ENCODE measurements at regions not wholly inside any gene's neighbourhood (a gene's known extent, or its start where the extent isn't known, plus 50 kb on each side); places are given as distances from the start of the nearest gene placed in this dataset.
A peak's percentile ranks its signal among the peaks of the same experiment; 100 is the strongest.

DNA sequence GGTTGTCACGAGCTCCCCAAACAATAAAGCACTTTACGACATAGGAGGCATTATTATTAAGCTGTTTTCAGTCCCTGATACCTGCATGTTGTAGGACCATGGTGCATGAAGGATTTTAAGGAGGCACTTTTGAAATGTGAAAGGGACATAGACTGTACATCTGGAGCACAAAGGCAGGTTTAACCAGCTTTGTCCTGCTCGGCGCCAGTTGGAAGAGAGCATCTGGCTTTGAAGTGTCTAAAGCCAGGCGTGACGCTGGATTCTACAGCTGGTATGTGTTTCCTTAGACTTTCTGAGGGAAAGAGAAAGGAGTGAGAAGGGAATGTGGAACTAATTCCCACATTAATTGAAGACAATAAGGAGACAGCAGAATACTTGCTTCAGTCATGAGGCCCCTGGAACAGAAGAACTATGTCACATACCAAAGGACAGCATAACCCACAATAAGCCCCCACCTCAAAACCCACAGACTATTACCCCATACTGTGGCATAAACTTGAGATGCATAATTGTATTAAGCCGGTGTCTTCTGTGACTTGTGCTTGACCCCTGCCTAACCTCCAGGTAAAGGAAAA is 381.0 kb upstream of the MEX3C start:
- no peak for DNase-seq (ENCODE audit: low read depth in 2 of 2)

DNA sequence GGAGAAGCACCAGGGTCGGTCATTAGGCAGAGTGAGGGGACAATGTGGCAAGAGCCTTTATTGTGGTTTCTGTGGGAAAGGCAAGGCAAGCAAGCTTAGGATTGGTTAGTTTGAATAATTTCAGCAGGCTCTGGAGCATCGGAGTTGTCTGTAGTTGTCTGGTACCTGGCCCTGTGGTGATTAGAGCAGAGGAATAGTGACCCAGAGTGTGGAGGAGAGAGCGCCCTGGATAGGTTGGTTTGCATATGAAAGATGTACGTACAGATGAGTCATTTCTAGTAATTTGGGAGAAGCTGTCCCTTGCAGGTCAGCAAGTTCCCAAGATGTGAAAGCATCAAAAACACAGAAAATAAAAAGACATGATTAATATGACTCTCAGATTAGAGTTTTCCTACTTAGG is 383.1 kb upstream of the MEX3C start:
- no peak for DNase-seq (ENCODE audit: low read depth in 2 of 2)

DNA sequence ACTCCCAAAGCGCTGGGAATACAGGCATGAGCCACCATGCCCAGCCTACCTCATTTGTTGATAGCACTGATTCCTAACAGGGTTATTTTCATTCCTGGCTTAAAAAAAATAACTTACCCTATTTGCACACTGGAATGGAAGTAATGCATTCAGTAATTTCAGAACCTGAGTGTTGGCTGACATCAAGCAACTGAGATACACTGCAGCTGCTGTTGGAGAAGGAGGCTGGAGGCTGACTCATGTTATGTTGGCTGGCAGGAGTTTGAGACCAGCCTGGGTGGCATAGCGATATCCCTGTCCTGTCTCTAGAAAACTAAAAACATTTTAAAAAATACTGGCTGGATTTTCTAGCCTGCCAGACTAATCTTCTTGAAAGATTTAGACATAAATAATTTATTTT is 385.1 kb upstream of the MEX3C start:
- DNase-seq (ENCODE audit: low read depth in 2 of 2), result no peak

DNA sequence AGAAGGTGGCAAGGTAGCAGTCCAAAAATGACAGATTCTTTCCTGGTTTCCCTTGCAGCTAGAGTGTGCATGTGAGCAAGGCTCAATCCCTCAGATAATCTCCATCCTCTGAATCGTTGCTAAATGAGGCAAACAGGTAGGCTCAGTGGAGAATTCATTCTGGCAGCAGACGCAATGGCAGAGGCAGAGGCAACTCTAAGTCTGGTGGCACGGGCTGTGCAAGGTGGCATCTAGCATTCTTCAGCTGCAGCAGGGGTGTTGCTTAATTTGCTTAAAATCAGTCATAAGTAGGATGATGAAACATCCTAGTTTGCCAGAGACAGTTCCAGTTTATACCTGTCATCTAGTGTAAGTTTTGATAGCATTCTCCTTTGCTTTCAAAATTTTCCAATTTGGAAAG is 391.1 kb upstream of the MEX3C start:
- DNase-seq (ENCODE audit: low read depth in 2 of 2), result no peak

DNA sequence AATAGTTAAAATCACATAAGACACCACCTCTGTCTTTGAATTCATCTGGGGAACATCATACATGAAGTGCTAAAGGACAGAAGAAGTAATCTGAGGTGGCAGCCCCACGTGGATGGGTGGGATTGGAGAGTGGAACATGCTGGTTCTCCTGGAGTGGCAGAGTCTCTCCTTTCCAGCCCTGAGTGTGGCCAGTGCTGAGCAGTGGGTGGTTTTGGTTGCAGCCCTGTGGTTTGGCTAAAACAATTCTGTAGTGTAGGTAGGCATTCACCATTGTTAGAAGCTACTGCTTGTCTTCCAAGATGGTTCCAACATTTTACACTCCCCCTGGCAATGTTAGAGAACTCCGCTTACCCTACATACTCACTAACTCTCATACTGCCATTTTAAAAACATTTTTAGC is 396.4 kb upstream of the MEX3C start:
- no peak for DNase-seq (ENCODE audit: low read depth in 2 of 2)

DNA sequence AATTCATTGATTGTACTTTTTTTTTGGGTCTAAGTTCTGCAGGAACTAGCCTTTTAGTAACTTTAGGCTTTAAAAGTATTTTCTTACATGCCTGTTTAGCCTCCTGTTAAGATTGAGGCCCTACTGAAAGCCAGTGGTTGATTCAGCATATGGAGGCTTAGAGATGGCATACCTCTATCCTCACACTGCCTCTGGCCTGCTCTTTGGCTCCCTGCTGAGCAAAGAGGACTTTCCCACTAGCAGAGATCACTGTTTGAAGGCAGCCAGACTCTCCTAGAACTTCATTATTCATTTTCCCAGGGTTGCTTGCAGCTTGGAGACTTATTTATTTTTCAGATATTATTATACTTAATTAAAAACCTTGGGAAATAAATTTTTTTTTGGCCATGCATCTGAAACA is 405.6 kb upstream of the MEX3C start:
- DNase-seq (ENCODE audit: low read depth in 2 of 2), result no peak

DNA sequence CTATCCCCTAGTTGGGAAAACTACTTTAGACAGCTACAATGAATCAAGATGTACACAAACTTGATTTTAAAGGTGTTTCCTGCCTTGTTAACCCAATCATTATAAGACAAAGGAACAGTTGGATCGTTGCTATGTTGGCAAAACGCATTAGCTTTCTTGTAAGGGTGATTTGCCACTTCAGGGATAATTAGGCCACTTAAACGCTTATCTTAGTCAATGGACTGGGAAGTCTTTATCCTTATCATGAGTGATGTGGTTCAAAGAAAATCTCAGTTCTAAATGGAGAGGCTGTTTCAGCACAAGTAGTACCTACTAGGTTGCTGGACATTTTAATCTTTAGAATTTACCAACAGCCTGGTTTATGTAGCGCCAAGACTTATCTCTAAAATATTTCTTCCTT is 406.1 kb upstream of the MEX3C start:
- no peak for DNase-seq (ENCODE audit: low read depth in 2 of 2)

DNA sequence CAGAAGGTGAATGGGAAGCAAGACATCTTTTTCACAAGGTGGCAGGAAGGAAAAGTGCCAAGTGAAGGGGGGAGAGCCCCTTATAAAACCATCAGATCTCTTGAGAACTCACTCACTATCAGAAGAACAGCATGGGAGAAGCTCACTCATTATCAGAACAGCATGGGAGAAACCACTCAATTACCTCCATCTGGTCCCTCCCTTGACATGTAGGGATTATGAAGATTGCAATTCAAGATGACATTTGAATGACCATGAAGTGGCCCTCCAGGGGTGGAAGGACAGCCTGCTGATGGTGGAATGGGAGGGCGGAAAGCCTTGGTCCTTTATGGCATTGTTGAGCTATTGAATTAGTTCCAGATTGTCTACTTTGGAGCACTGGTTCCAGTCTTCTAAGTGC is 413.0 kb upstream of the MEX3C start:
- DNase-seq (ENCODE audit: low read depth in 2 of 2), result no peak

DNA sequence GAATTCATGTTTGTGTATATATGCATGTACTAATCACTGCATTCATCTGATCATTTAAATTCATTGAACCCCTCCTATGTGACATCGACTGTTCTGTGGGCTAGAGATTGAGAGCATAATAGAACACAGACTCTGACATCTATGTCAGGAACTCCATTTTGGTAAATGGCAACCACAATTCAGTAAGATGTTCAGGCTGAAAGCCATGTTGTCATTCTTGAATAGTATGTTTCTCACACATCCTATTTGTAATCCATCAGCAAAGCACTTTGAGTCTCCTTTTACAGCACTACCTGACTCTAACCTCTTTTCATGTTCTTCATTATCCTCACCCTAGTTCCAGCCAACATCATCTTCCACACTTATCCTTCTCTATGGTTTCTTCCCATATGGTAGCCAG is 413.8 kb upstream of the MEX3C start:
- no peak for DNase-seq (ENCODE audit: low read depth in 2 of 2)

DNA sequence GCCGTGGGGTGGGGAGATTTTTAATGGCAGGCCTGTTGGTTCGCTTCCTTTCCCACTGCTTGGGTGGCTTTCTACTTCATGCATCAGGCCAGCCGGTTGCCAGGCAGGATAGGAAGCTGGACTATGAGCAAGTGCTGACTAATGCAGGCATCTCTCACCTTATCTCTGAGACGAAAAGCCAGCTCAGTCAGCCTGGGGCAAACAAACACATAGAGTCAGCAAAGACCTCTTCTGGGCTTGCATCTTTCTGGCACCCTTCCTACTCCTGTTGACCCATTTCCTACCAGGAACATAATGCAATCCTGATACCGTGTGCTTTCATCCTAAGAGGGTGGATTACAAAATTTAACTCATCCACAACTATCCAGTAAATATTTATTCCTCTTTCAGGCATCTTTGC is 416.6 kb upstream of the MEX3C start:
- peak in 1 of 2 donors; percentile 53 for DNase-seq (ENCODE audit: low read depth in 2 of 2)

DNA sequence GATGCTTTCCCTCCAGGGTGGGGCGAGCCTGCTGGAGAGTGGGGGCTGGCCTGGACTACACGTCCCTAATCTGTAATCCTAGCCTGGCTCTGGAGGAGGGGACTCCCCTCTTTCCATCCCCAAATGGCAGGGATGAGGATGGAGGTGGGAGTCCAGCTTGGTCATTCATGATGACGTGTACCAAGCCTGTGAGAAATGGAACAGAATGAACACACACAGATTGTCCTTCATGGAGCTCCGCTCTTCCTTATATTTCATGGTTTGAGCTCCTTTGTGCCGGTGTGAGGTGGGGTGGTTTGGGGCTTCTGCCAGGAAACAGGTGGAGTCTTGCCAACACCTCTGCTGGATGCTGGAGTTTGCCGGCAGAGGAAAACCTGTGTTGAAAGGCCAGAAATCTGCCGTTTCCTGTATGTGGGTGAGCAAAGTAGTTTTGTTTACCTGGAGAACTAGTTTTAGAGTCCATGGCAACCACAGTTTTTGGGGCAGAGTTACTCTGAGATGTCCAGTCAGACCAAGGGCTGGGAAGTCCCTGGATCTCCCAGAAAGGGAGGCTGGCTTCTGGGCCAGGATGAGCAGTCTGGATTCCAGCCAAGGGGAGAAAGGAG is 417.6 kb upstream of the MEX3C start:
- DNase-seq (ENCODE audit: low read depth in 2 of 2), result peak in 1 of 2 donors; percentile 81

DNA sequence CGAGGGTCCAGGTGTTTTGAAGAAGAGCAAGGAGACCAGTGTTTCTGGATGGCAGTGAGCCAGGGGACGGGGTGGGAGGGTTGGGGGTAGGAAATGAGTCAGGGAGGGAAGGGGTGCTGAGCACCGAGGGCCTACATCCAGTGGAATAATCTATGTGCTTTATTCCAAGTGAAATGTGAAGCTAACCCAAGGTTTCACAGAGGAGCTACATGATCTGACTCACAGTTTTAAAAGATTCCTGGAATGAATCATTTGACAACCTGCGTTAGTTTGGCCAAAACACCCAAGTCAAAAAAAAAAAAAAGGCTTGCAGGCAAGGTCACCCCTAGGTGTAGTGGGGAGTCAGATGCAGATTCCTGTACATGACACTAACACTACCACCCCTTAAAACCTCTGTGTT is 419.7 kb upstream of the MEX3C start:
- DNase-seq (ENCODE audit: low read depth in 2 of 2), result no peak

DNA sequence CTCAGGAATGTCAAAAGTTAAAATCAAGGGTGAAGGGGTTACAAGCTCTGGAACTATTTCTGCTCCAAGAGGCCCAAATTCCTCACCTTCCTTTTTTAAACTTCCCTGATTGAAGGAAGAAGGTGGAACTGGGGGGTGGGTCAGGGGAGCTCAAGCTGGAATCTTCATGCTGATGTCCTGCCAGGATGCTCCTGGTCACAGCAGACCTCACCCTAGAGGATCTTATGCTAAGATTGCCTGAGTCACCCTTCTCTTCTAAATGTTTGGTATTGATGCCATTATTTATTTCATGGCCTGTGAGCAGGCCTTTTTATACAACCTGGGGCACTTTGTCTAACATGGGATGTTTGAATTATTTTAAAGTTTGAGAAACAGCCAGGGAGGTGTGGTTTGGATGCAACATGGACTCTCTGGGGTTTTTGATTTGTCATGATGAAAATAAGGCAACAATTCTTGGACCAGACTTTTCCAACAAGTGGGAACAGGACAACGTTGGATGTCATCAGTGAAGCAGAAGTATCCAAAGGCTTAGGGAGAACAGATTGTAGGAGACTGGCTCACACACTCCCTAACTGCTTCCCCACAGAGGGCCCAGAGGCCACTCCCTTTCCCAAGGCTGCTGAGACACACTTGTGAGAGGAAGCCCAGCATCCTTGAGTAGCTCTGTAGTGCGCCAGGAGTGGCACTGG is 420.2 kb upstream of the MEX3C start:
- DNase-seq (ENCODE audit: low read depth in 2 of 2), result no peak

DNA sequence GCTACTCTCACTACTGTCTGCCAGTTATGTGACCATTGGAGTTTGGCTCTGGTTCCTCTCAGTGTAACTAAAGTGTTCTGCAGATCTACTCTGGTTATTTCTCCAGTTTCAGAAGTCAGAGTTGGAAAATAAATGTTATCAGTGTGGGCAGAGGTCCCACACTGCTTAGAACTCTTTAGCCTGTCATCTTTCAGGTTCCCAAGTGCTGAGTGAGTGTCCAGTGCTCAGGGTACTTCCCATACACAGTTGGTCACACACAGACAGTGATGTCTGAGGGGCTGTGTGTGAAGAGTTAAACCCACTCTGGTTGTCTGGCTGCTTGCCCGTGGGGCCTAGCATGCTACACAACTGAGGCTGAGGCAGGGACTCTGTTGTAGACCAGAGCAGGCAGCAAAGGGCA is 421.8 kb upstream of the MEX3C start:
- DNase-seq (ENCODE audit: low read depth in 2 of 2), result no peak

DNA sequence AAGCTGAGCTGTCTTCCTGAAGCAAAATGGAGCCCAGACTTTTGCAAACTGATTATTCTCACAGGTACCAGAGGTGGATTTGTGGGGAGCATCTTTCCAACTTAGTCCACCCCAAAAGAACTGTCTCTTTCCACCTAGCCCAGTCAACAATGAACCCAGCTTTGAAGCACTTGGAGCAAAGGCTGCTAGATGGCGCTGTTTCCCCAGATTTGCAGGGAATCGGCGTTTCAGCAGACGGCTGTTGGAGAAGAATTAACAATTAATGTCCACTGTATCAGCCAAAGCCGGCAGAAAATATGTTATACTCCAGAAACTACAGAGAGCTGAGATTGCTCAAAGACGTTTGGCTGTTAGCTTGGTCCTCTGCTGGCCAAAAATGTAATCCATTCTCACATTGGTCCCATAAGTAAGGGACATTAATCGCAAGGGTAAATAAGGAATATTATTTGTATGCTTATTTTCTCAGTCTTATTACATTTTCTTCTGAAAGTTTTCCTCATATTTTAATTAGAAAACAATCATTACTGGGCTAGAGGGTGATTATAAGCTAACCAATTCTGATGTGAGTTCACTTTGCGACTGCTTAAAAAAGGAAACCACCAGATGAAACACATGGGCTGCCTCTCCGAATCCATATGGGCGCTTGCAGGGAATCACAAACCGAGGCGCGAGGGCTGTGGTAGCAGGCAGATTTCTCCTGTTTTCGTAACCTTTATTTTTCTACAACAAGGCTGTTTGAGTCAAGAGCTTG is 423.8 kb upstream of the MEX3C start:
- DNase-seq (ENCODE audit: low read depth in 2 of 2), result peak; percentile 11 to 74

DNA sequence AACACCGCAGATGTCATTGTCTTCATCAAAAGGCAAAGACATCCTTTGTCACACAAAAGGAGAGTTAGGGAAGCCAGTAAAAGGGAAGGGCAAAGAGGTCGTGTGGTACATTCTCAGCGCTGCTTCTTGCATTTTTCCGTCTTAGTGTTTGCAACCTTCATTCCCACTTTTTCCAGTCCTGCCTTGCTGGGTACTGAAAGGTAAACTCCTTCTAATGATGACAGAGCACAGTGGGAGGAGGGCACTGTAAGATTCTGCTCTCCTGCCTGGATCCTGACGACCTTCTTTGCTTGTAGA is 424.3 kb upstream of the MEX3C start:
- no peak for DNase-seq (ENCODE audit: low read depth in 2 of 2)

DNA sequence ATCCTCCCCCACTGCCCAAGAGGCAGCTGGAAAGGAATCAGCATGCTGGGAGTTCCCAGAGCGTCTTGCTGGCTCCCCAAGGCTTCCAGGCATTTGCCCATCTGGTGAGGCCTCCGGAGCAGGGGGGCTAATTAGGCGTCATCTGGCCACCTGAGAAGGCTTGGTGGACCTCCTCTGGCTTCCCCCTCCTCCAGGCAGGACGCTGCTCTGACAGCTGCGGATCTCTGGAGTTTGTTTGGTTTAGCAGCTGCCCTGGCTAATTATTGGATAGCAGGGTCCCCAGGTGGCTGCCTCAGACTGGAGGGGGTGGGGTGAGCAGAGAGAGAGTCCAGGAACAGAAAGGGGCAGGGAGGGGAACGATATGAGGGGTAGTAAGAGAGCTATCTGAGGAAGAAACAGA is 425.2 kb upstream of the MEX3C start:
- no peak for DNase-seq (ENCODE audit: low read depth in 2 of 2)

DNA sequence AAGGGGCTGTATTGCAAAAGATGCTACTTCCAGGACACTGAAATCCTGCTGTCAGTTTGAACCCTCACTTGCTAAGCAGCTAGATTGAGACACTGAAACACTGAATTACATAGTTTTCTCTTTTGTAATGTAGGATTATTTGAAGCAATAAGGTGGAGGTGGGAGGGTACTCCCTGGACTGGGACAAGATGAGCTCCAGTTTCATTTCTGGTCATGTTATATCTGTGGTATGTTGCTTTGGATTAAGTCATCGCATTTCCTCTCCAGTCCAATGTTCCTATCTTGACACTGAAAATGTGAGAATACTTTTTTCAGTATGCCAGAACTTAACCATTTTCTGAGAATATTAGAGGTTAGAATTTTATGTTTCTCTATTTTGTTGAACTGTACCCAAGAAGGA is 426.2 kb upstream of the MEX3C start:
- DNase-seq (ENCODE audit: low read depth in 2 of 2), result no peak

DNA sequence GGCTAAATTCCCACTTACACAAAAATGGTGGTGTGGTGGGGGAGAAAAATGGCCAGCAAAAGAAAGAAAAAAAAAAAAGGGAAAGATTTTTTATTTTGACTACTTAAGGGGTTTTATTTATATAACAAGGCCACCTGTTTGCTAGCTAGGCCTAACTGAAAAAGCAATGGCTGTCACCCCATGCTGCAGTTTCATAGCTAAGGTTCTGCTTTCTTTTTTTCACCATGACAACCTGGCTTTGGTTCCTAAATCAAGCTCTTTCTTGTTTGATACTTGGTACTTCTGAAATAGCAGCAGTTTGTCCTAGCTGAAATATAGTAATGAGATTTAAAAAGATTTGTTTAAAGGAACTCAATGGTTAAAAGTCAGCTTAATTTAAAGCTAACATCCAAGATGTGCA is 433.2 kb upstream of the MEX3C start:
- no peak for DNase-seq (ENCODE audit: low read depth in 2 of 2)

DNA sequence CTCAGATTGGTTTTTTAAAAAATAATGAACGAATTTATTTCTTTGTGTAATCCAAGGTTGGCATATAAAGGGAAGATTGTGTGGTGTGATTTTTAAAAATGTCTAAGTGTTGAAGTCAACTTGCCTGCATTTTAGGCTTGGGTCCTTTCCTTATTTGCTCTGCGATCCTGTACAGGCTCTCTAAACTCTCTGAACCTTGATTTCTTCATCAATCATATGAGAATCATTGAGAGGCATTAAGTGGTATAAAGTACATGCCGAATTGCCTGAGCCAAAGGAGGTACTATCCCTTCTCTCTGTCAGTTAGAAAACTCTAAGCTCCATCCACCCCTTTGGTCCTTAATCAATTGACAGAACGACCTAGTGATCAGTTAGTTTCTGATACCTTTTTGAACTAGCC is 440.4 kb upstream of the MEX3C start:
- DNase-seq (ENCODE audit: low read depth in 2 of 2), result no peak

DNA sequence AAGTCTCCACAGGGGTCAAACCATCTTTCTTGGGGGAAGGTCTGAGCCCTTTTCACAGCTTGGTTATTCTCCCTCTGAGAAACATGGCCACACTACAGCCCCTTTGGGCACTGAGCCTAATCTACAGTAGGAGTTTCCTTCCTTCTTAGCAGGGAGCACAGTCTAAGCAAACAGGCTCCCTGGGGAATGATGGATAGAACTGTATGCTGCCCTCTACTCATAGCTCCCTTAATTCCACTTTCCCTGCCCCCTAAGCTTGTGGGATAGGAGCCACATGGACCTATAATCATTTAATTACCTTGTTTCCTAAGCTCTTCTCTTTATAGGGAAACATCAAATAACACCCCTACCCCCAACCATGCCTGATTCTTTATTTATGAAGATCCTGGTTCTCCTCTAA is 442.1 kb upstream of the MEX3C start:
- no peak for DNase-seq (ENCODE audit: low read depth in 2 of 2)

DNA sequence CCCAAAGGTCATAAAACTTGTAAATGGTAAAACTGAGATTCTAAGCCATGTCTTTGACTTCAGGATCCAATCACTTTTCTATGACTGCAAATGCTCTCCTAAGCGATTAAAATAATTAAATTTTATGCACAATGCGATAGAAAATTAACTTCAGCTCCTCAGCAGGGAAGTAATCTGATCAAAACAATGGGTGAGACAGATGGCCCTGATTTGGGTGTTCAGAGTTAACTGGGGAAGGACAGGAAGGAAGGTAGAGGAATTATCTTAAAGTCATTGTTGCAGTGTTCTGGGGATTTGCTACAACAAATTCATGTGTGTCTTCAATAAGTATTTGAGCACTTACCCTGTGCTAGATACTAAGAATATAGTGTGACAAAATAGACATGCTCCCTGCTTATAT is 446.0 kb upstream of the MEX3C start:
- no peak for DNase-seq (ENCODE audit: low read depth in 2 of 2)

DNA sequence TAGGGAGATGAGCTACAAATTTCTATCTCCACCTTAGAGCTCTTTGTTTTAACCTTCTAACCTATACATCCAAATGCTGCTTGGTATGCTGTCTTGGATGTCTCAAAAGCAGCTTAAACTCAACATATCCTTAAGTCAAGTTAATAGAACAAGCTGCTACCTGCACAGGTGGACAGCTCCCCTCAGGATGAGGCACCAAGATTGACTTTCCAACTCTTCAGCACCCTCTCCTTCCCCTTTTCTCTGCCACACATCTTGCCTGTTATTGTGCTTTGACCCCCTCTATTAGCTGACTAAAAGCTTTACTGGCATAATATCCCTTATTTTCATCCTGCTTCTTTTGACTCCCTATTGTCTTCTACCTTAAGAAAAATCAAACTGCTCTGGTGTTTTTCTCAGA is 448.1 kb upstream of the MEX3C start:
- no peak for DNase-seq (ENCODE audit: low read depth in 2 of 2)

Measured in lung microvascular endothelial cell (primary cell).